ENCODE measurements at regions not wholly inside any gene's neighbourhood (a gene's known extent, or its start where the extent isn't known, plus 50 kb on each side); places are given as distances from the start of the nearest gene placed in this dataset.

GRCh38 chr7:88669913-88670312 is 89.6 kb upstream of the ZNF804B start:
- TF ChIP-seq CTCF (IDR thresholded peaks at IDR 0.05) = no peak
- TF ChIP-seq POLR2A (IDR thresholded peaks at IDR 0.05) = no peak

Data from tibial nerve (tissue), 3 donors.